Inflammatory macrophage treated with lipopolysaccharide for 1 hour (primary cell): ENCODE measurements at regions not wholly inside any gene's neighbourhood (a gene's known extent, or its start where the extent isn't known, plus 50 kb on each side); places are given as distances from the start of the nearest gene placed in this dataset.
A peak's percentile ranks its signal among the peaks of the same experiment; 100 is the strongest.

Experiments used
- DNase-seq, 2 donors: peaks; one replicate each; pipeline ENCODE4 v3.0.0-alpha.2; 2020 to 2022

DNA sequence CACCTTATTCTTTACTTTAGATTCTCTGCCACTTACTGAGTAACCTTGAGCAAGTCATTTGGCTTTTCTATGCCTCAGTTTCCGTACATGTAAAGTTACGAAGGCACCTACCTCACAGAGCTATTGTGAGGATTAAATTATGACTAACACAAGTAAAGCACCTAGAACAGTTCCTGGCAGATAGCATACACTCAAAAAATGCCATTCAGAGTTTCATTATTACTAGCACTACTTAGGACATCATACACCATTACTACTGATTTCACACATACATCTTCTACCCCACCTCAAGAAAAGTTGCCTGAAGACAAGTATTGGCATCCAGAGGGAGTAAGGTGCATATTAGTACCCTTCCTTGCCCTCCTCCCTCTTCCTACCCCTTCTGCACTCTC is 107.8 kb downstream of the OGFRL1 start:
- no peak for DNase-seq

DNA sequence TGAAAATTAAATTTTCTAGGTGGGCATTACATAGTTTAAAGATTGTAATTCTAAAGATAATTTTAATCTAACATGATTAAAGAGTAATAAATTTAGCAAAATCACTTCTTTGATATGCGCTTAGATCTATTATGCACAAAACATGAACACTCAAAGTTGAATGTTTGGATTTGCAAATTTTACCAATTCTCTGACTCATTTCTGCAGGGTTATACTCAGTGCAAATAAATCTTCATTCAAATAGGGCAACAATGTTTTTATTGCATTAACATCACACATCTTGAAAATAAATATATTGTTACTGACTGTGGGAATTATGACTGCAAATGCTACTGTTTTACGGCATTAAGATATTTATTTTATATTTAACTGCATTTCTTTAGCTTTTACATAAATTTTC is 110.7 kb downstream of the OGFRL1 start:
- DNase-seq = no peak

DNA sequence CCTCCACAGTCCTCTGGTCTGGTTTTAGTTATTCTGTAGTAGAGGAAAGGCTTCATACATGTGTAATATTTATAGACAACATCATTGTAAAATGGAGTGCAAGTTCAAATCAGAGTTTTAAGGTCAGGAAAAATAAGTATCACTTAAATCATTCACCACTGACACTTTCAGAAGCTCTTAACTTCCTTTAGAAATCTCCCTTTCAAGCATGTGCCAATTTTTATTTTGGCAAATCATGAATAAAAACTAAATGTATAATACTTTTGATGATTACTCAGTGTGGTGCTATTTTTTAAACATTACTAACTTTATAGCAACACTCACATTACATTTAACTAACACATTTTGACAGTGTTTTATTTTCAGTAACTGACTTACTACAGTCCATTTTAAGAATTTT is 112.2 kb downstream of the OGFRL1 start:
- DNase-seq = no peak

DNA sequence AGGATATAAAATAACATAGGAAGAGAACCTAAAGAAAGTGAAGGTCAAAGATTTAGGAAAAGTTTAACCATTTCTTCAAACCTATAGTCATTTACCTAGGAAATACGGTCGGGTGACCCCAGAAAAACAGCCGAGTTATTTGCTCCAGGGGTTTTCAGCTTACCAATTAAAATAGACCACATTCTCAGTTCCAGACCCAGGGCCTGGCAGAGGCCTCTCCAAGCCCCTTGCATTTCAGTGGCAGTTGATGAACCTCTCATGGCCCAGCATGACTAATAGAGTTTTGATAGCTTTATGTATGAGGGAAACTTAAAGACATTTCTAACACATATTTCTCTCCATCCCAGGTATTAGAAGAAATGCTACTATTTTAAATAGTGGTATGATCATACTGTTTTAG is 113.5 kb downstream of the OGFRL1 start:
- DNase-seq = no peak

DNA sequence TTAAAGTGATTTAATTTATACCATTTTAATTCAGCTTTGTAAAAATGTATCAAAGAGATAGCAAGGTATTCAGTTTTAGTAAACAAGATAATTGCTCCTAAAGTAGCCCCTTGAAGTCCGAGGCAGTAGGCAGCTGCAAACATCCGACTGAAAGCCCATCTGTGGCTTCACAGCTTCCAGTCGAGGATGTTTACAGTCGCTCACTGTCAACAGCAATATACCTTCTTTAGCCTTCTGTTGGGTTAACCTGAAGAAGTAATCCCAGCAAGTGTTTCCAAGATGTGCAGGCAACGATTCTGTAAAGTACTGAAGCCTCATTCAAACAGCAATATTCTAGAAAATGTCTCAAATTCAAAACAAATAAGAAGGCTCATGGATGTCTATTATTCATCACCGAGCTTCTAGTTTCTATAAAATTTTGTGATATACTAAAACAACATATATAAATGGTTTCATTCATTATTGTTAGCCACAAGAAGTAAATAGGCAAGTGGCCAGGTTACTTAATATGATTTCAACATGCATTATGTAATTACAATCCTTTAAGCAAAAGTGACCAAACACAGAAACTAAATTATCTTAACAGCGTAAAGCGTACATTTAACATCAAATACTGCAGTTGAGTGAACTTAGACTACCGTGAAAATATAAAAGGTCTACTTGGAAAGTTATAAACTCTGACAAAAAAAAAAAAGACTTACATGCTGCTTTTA is 115.0 kb downstream of the OGFRL1 start:
- DNase-seq = no peak

DNA sequence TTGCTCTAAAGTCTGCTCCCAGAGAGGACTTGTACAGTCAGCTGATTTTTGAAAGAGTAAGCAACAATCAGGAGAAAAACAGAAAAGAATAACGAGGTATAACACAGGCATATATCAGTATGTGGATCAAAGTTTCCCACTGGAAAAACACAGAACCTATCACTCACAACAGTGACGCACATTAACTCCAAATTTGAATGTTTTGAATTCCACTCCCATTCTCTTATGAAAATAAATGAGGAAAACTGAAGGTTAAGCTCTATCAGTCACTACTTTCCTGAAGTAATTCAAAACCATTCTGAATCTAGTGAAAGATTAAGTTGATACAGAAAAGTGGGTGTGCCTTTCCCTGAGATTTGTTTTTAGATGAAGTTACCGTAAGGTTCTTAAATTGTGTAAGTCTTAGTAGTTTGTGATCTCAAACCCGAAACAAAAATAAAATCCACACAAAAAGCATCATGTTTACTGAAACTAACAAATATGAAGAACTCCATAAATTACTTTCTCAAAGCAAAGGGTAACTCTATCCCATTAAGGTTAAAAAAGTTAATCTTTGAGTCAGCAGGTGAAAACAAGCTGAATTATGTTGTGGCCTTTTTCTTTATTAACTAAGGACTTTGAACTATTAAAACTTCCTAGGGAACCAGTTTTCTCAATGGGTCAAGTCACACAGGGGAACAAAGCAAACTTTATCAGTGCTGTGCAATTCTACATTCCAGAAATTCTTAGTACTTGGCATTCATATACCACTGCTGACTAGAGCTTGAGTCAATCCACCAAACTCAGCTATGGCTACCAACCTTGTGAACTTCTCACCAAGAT is 115.7 kb downstream of the OGFRL1 start:
- DNase-seq = no peak

DNA sequence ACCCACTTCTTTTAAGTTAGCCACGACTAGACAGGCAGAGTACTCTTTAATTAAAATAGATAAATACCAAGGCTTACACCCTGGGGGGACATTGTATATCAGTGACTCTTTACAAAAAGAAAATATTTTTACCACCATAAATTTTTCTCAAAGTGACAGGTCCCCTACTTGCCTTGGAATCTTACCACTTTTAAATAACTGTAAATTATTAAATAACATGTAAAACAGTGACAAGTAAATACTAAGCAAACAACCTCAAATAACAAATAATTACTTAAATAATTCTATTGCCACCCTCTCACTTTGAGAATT is 116.3 kb downstream of the OGFRL1 start:
- DNase-seq = no peak

DNA sequence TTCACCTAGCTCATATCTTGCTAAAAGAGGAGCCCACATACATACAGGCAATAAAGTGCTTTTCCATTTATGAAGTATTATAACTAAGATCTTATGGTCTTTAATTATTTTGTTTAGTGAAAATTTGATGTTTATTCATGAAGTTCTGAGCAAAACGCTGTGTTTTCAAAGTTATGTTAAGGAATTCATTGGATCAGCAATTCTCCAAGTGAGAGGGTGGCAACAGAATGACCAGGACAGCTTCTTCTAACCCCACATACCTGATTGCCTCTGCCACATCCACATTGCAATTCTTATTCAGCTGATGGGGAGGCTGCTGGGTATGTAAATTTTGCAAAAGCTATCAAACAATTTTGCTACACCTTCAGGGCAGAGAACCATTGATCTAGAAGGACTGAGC is 116.8 kb downstream of the OGFRL1 start:
- DNase-seq = no peak

DNA sequence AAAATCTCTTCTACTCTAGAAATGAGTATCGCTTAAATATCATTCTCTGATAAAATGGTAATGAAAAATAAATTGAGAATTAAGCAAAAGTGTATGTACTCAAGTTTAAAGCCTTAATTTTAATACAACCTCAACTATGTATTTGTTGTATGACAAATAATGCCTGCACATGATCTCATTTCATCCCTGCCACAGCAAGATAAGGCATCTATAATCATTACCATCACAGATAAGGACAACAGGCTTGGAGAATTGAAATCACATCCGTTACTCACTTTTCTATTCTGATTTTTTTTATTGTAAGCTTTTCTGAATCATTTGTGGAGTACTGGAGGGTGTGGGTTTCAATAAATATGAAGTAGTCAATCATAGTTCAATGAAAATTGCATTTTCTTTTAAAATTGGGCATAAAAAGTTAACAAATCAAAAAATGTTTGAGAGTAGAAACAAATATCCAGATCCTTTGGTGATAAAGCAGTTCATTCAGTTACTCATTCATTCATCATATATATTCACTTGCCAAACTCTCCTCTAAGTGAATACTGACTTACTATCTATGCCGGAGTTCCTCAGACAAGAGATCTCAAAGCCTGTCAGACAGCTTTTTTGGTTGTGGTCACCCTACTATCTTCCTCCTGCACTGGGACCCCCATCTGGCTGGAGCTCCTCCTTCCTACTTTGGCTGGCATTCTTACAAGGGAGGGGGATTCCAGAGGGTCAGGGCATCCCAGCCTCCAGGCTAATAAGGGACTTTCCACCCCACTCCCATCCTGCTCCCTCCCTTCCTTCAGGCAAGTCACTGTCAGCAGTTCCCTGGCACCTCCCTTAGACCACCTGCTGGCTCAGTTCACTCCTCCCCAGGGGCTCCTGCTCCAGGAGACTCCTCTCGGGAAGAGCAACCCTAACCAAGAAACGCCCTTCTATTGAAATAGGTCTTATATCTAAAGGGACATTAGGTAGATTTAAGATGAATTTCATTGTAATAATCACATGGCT is 118.6 kb downstream of the OGFRL1 start:
- DNase-seq = no peak

DNA sequence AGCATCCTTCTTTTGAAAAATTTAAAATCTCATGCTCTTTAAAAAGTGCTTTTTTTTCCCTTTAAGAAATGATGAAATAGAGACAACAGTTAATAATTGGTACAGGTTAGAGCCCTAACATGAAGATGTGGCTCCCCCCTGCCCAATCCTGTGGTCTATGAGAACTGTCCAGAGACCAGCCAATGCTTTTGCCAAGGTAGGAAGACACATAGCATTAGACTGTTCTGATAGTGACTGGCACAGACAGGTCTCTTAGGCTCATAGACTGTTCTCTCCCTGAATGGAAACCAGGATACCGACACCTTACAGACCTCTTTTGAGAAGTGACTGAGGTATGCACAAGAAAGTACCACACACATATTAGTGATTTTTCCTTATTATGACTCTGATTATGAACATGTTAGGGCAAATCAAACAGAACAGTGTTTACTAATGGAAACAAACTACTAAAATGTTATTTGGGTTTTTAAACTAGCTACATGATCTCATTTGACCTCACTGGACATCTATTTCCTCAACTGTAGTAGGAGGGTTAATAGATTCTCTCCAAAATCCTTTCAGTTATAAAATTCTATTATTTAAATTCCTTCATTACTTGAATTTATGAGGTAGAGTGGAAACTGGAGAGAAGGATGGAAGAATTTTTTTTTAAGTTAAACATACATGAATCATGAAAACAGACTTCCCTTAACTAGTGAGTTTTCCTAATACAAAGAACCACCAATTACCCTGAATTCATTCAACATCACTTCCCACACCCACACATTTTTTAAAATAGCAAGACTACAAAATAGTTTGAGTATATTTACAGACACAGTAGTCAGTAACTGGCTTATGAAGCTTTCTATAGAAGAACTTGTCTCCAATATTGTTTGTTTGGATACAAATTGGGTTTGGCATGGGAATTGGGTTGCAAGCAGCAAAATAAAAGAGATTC is 120.4 kb downstream of the OGFRL1 start:
- no peak for DNase-seq

DNA sequence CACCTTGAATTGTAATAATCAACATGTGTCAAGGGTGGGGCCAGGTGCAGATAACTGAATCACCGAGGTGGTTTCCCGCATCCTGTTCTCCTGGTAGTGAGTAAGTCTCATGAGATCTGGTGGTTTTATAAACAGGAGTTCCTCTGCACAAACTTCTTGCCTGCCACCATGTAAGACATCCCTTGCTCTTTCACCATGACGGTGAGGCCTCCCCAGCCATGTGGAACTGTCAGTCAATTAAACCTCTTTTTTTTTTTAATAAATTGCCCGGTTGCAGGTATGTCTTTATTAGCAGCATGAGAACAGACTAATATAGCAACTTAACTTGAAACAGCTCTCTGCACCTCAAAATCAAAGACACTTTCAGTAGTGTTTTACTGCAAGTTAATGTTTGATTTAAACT is 121.6 kb downstream of the OGFRL1 start:
- DNase-seq = no peak

DNA sequence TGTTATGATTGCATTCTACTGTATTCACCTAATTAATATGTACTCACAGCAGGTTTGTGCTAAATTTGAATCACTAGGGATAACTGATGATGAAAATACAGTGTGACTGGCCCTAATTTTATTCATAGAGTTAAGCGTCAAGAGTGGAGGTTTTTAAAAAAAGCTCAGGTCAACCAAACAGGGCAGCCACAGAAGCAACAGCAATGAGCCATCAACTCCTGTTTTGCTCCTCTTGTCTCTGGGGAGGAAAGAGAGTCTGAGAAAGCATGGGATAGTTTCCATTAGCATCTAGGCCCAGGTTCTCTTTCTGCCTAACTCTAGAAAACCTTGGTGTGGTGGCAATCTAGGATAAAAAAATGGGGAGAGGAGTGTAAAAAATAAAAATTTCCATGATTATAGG is 122.1 kb downstream of the OGFRL1 start:
- DNase-seq = no peak

DNA sequence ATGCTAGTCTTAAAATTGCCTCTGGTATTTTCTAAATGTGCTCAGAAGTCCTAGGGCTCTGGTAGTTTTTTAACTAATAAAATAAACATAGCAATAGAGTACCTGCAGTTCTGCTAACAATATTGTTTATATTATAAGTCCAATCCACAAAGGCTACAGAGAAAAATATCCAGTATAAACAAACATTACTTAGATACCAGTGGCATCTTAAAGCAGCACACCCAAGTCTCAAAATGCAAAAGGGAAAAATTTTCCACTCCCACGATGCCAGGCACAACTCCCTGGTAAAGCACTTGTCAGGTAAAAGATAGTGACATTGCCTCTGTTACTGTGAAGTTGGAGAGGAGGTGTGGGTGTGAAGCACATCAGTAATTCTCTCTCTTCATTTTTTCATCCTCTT is 123.3 kb downstream of the OGFRL1 start:
- DNase-seq = no peak

DNA sequence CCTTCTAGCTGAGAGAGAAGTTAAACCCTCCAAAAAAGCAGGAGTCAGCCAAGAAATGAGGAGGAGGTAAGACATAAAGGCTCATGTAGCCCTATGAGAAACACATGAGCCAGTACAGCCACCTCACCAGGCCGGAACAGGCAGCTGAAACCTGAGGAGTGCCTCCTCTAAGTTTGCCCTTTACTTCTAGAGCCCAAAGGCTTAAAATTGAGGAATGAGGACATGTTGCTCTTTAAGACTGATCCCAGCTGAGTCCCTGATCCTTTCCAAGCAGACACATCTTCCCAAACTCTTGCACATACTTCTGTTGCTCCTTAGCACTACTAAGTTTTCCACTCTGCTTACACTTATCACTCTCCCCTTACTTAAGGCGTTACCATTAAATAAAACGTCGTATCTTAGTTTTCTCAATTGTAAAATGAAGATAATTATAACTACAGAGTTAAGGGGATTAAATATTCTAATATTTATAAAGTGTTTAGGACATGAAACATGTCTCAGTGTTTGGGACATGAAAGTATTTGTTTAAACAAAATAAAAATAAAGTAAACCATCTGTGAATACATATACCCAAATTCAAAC is 124.0 kb downstream of the OGFRL1 start:
- DNase-seq = no peak

DNA sequence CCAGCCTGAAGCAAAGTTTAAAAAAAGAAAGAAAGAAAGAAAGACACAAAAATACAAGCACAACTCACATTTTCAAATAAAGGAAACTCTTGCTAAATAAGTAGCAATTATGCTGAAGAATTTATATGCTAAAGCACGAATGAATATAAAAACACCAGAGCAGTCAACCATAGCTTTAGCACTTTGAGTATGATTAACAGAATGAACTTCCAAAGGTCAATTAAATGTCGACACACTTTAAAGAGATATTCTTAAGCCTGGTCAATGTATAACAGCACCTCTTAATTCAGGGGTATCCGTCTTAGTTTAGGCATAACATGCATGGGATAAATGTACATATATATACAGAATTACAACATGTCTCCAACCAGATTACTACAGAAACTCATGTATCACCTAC is 125.9 kb downstream of the OGFRL1 start:
- no peak for DNase-seq

DNA sequence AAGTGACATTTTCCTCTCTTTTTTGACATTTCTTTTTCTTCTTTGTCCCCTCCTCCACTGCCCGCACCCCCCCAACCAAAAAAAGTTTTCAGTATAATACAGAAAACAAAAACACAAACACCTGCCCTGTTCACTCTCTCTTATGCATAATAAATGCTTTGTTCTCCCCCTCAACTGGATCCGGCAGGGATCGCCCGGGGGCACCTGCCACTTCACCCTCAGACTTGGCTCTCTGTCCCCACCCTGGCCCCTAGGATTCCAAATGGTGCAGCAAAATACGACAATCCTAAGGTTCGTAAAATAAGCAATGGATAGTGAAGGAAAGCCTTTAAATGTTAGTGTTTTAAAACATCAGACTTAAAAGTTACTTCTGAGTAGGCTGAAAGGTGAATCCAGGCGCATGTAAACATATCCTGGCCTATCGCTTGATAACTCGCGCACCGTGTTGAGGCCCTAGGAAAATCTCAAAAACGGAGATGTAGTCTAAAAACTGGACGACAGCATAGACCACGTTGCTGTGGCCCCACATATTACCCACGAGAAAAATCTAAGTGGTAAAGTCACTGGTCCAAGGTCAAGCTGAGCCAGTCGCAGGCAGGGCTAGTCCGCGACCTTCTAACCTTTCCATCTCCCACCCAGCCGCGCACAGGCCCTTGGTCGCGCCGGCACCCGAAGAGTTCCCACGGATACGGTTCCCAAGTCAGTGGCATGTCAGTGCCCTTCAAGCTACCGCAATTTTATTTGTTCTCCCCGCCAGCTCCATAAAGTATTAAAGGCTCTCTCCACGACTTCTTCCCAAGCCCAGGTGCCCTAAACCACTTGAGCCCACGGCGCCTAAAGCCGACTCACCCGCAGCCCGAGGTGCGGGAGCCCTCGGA is 130.8 kb downstream of the OGFRL1 start:
- DNase-seq = no peak

DNA sequence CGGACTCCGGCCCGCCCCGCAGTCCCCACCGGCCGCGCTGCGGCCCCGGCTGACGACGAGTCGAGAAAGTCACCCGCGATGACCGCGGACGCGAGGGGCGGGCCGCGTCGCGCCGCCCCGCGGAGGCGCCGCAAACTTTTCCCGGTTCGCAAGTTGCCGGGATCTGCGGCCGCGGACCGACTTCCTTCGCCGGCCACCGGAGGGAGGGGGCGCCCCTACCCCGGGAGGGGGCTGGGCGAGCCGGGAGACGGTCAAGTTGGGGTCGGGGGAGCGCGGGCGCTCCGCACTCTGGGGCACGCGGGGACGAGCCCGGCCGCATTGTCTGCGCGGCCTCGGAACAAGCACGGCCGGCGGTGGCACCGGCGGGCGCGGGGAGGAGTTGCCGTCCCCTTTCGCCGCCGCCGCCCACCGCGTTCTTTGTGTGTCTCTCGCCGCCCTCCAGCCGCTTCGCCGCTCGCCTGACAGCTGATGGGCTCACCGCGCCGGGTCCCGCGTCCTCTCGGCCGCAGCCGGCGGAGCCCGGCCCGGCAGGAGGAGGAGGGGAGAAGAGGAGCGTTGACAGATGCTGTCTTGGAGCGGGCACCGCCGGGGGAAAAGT is 131.6 kb downstream of the OGFRL1 start:
- DNase-seq = peak in 1 of 2 donors; percentile 1

DNA sequence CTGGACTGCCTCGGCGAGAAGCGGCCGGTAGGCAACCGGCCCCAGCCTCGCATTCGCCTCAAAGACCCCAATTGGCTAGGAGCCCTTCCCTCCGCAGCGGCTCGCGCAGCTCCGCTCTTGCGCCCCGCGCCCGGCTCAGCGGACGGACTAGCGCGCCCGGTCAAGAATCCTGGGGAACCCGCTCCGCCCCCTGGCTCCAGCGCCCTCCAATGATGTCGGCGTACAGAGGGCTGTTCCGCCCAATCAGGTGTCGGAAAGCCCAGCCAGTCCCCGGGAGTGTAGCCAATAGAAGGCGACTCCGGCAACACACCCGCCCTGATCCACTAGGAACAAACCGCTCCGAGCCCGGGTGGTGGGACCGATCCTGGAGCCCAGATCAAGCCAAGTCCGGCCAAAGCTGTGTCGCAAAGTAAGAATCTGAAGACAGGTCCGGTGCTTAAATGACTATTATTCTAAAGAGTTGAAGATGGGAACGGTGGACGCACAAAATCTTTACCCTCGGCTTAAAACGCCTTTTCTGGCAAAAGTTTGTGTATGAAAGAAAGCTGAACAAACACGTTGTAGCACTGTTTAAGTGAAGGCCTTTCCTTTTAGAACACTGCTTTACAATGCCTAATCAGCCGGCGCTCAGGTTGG is 132.2 kb downstream of the OGFRL1 start:
- peak; percentile 79 to 84 for DNase-seq

DNA sequence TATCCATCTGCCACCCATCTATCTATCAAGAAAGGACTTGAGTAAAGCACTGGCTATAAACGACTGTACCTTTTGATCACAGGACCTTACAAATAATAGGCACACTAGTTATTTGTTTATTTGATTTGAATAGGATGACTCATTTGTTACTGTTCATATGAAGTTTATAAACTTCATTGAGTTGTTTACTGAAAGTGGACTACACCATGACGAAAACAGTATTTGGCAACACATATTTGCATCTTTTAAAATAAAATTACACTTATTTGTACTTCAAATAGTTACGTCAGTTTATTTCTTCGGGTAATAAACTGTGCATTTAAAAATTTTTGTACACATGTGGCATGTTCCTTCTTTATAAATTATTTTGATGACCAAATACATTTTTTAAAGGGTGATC is 133.0 kb downstream of the OGFRL1 start:
- DNase-seq = no peak

DNA sequence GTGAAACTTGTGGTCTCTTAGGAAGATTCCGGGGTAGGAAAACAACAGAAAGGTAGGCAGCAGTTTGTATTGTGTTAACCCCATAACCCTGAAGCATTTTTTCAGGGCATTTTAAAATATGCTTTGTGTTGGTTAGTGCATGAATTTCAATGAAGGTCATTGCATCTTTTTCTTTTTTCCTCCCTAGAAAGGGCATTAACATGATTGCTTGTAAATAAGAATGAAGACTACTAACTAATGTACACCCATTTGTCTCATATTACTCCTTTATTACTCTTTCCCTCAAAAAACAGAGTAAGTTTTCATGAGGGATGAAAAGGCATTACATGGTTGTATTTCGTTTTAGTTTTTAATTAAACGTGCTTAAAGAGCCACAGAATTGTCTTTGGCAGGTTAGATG is 141.4 kb downstream of the OGFRL1 start:
- no peak for DNase-seq
